ENCODE measurements at regions not wholly inside any gene's neighbourhood (a gene's known extent, or its start where the extent isn't known, plus 50 kb on each side); places are given as distances from the start of the nearest gene placed in this dataset.

DNA sequence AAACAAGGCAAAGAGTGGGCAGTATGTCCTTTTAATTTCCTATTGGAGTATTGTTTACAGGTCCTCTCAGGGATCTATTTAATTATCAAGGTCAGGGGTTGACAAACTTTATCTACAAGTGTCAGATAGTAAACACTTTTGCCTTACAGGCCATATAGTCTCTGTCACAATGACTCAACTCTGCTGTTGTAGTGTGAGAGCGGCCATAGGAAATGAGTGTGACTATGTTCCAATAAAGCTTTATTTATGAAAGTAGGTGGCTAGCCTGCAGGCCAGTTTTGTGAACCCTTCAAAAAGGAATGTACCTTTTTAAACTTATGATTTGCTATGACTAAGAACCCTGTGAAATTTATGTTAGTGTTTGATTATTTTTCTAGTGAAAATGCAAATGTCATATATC, 156.1 kb downstream of the GPAT3 start:
- TF ChIP-seq ATF7 (IDR thresholded peaks at IDR 0.05; ENCODE audit: low read depth) (no peak), POLR2A (IDR thresholded peaks at IDR 0.05; ENCODE audit: low read depth, low read length) (no peak), POLR2AphosphoS5 (IDR thresholded peaks at IDR 0.05; ENCODE audit: low read length) (no peak), TCF7 (IDR thresholded peaks at IDR 0.05; ENCODE audit: borderline replicate concordance) (no peak), IRF4 (IDR thresholded peaks at IDR 0.05; ENCODE audit: low read depth, low read length) (no peak)
- TF ChIP-seq, protein P1, sequence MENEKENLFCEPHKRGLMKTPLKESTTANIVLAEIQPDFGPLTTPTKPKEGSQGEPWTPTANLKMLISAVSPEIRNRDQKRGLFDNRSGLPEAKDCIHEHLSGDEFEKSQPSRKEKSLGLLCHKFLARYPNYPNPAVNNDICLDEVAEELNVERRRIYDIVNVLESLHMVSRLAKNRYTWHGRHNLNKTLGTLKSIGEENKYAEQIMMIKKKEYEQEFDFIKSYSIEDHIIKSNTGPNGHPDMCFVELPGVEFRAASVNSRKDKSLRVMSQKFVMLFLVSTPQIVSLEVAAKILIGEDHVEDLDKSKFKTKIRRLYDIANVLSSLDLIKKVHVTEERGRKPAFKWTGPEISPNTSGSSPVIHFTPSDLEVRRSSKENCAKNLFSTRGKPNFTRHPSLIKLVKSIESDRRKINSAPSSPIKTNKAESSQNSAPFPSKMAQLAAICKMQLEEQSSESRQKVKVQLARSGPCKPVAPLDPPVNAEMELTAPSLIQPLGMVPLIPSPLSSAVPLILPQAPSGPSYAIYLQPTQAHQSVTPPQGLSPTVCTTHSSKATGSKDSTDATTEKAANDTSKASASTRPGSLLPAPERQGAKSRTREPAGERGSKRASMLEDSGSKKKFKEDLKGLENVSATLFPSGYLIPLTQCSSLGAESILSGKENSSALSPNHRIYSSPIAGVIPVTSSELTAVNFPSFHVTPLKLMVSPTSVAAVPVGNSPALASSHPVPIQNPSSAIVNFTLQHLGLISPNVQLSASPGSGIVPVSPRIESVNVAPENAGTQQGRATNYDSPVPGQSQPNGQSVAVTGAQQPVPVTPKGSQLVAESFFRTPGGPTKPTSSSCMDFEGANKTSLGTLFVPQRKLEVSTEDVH (IDR thresholded peaks at IDR 0.05; ENCODE audit: low read depth, partially characterized antibody), result no peak
- Histone ChIP-seq H3K27me3 (replicated peaks in 1 of 2; ENCODE audit: control insufficient read depth in 2 of 2, insufficient read depth in 2 of 2, low read length in 1 of 2) (no peaks in the 10 kb centered on the region), H3K4me2 (ENCODE audit: control insufficient read depth, insufficient read depth) (no peak overlapping the region), H3K9me3 (replicated peaks; ENCODE audit: control insufficient read depth, insufficient read depth, low read length) (no peaks in the 10 kb centered on the region), H3K79me2 (ENCODE audit: control insufficient read depth, insufficient read depth, low read length) (no peaks in the 10 kb centered on the region), H3K9ac (ENCODE audit: control insufficient read depth, insufficient read depth, low read length) (no peak overlapping the region), H3K36me3 (ENCODE audit: control insufficient read depth in 2 of 2, insufficient read depth in 2 of 2, low read length in 1 of 2) (no peaks in the 10 kb centered on the region), H3K4me3 (no peak overlapping the region), H3K4me1 (ENCODE audit: control insufficient read depth, insufficient read depth, low read length) (no peaks in the 10 kb centered on the region), H4K20me1 (ENCODE audit: control insufficient read depth, insufficient read depth) (no peaks in the 10 kb centered on the region), H3K27ac (ENCODE audit: control insufficient read depth, insufficient read depth) (no peak overlapping the region), H2AFZ (ENCODE audit: control insufficient read depth, low read depth, low read length) (no peak overlapping the region)
- no peak for ATAC-seq
- CTCF ChIA-PET, result no interaction called here
- no peak for DNase-seq (ENCODE audit: low read depth, low spot score)
- SMC1A ChIA-PET (ENCODE audit: uncharacterized antibody, unreplicated experiment), result no interaction called here
- RAD21 ChIA-PET (ENCODE audit: unreplicated experiment), result no interaction called here
- FAIRE-seq, result no peak
- intact Hi-C loops (cut with micrococcal nuclease; ENCODE audit: unreplicated experiment), result no loop called here
- POLR2A ChIA-PET, result no interaction called here
- no TSS peak for BruUV-seq (replicated peaks)
- in situ Hi-C loops (cut with MboI), result no loop called here
- WGBS (ENCODE audit: insufficient coverage, insufficient replicate concordance, low lambda C conversion rate, missing lambda C conversion rate), result 83% methylated on average over 1 of the region's 1 CpG

GRCh38 chr4:83686166-83686565, 150.3 kb downstream of the GPAT3 start:
- H3K79me2 ChIP-seq (ENCODE audit: control insufficient read depth, insufficient read depth, low read length), result no peaks in the 10 kb centered on the region
- in situ Hi-C loops (cut with MboI) (no loop called here), intact Hi-C loops (cut with micrococcal nuclease; ENCODE audit: unreplicated experiment) (no loop called here)
- CTCF ChIA-PET, result no interaction called here
- POLR2A ChIA-PET, result no interaction called here
- no peak overlapping the region for H2AFZ ChIP-seq (ENCODE audit: control insufficient read depth, low read depth, low read length)
- no peaks in the 10 kb centered on the region for H3K27me3 ChIP-seq (replicated peaks in 1 of 2; ENCODE audit: control insufficient read depth in 2 of 2, insufficient read depth in 2 of 2, low read length in 1 of 2)
- no peaks in the 10 kb centered on the region for H4K20me1 ChIP-seq (ENCODE audit: control insufficient read depth, insufficient read depth)
- ATAC-seq (no peak), DNase-seq (ENCODE audit: low read depth, low spot score) (no peak), FAIRE-seq (no peak)
- H3K4me2 ChIP-seq (ENCODE audit: control insufficient read depth, insufficient read depth), result no peak overlapping the region
- RAD21 ChIA-PET (ENCODE audit: unreplicated experiment), result no interaction called here
- 20% methylated on average over 2 of the region's 2 CpGs for WGBS (ENCODE audit: insufficient coverage, insufficient replicate concordance, low lambda C conversion rate, missing lambda C conversion rate)
- no TSS peak for BruUV-seq (replicated peaks)
- SMC1A ChIA-PET (ENCODE audit: uncharacterized antibody, unreplicated experiment), result no interaction called here
- H3K4me1 ChIP-seq (ENCODE audit: control insufficient read depth, insufficient read depth, low read length), result no peaks in the 10 kb centered on the region
- H3K4me3 ChIP-seq, result no peak overlapping the region
- H3K36me3 ChIP-seq (ENCODE audit: control insufficient read depth in 2 of 2, insufficient read depth in 2 of 2, low read length in 1 of 2), result no peaks in the 10 kb centered on the region
- H3K9me3 ChIP-seq (replicated peaks; ENCODE audit: control insufficient read depth, insufficient read depth, low read length), result no peaks in the 10 kb centered on the region
- H3K27ac ChIP-seq (ENCODE audit: control insufficient read depth, insufficient read depth), result no peak overlapping the region
- no peak overlapping the region for H3K9ac ChIP-seq (ENCODE audit: control insufficient read depth, insufficient read depth, low read length)
- TF ChIP-seq STAT3 (IDR thresholded peaks at IDR 0.05; ENCODE audit: low read depth, low read length) (no peak), E2F4 (IDR thresholded peaks at IDR 0.05; ENCODE audit: low read depth, low read length) (no peak), CHD4 (IDR thresholded peaks at IDR 0.05) (no peak), ATF2 (IDR thresholded peaks at IDR 0.05; ENCODE audit: low read length) (no peak), ZBTB33 (IDR thresholded peaks at IDR 0.05) (no peak)
- TF ChIP-seq, protein P2, sequence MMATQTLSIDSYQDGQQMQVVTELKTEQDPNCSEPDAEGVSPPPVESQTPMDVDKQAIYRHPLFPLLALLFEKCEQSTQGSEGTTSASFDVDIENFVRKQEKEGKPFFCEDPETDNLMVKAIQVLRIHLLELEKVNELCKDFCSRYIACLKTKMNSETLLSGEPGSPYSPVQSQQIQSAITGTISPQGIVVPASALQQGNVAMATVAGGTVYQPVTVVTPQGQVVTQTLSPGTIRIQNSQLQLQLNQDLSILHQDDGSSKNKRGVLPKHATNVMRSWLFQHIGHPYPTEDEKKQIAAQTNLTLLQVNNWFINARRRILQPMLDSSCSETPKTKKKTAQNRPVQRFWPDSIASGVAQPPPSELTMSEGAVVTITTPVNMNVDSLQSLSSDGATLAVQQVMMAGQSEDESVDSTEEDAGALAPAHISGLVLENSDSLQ (IDR thresholded peaks at IDR 0.05), result no peak
